ENCODE measurements at regions not wholly inside any gene's neighbourhood (a gene's known extent, or its start where the extent isn't known, plus 50 kb on each side); places are given as distances from the start of the nearest gene placed in this dataset.

GRCh38 chr12:5294274-5295070 is 137.4 kb upstream of the NTF3 start:
- no peaks in the 10 kb centered on the region for H3K36me3 ChIP-seq (ENCODE audit: low read depth, missing control alignments)
- TF ChIP-seq CTCF (IDR thresholded peaks at IDR 0.05) (no peak), POLR2A (IDR thresholded peaks at IDR 0.05) (no peak)
- no peak overlapping the region for H3K27ac ChIP-seq
- intact Hi-C loops (cut with DNase I; ENCODE audit: low total_unique reads), result no loop called here
- no peak for DNase-seq
- H3K9me3 ChIP-seq, result no peaks in the 10 kb centered on the region
- WGBS, 2 donors, result 90 to 94% methylated on average over 10 to 11 of the region's 11 CpGs
- H3K27me3 ChIP-seq, result no peaks in the 10 kb centered on the region
- H3K4me3 ChIP-seq, result no peak overlapping the region
- no peaks in the 10 kb centered on the region for H3K4me1 ChIP-seq

- no peak for DNase-seq
- WGBS, 2 donors, result 89 to 93% methylated on average over 3 of the region's 3 CpGs
- no peak for TF ChIP-seq POLR2A (IDR thresholded peaks at IDR 0.05)
- no peak for TF ChIP-seq CTCF (IDR thresholded peaks at IDR 0.05)
- H3K4me3 ChIP-seq, result no peak overlapping the region
- intact Hi-C loops (cut with DNase I; ENCODE audit: low total_unique reads), result no loop called here
- no peak overlapping the region for H3K27ac ChIP-seq
- no peaks in the 10 kb centered on the region for H3K4me1 ChIP-seq
- no peaks in the 10 kb centered on the region for H3K27me3 ChIP-seq
- H3K9me3 ChIP-seq, result no peaks in the 10 kb centered on the region
- no peaks in the 10 kb centered on the region for H3K36me3 ChIP-seq (ENCODE audit: low read depth, missing control alignments)
These were observed 136.8 kb upstream of the NTF3 start for GRCh38 chr12:5295151-5295550.

GRCh38 chr12:5295996-5296395 is 135.9 kb upstream of the NTF3 start:
- no peak overlapping the region for H3K4me3 ChIP-seq
- intact Hi-C loops (cut with DNase I; ENCODE audit: low total_unique reads), result no loop called here

GRCh38 chr12:5301539-5301938 is 130.4 kb upstream of the NTF3 start:
- intact Hi-C loops (cut with DNase I; ENCODE audit: low total_unique reads), result no loop called here

More at GRCh38 chr12:5295996-5296395, 135.9 kb upstream of the NTF3 start:
- TF ChIP-seq CTCF (IDR thresholded peaks at IDR 0.05), result no peak
- TF ChIP-seq POLR2A (IDR thresholded peaks at IDR 0.05), result no peak
- no peaks in the 10 kb centered on the region for H3K9me3 ChIP-seq
- no peaks in the 10 kb centered on the region for H3K4me1 ChIP-seq
- no peak for DNase-seq
- no peak overlapping the region for H3K27ac ChIP-seq
- no peaks in the 10 kb centered on the region for H3K27me3 ChIP-seq
- 78 to 89% methylated on average over 2 of the region's 2 CpGs for WGBS, 2 donors
- no peaks in the 10 kb centered on the region for H3K36me3 ChIP-seq (ENCODE audit: low read depth, missing control alignments)

More at GRCh38 chr12:5301539-5301938, 130.4 kb upstream of the NTF3 start:
- no peak for DNase-seq
- H3K36me3 ChIP-seq (ENCODE audit: low read depth, missing control alignments), result no peaks in the 10 kb centered on the region
- H3K4me3 ChIP-seq, result no peak overlapping the region
- H3K27me3 ChIP-seq, result no peaks in the 10 kb centered on the region
- H3K27ac ChIP-seq, result no peak overlapping the region
- no peaks in the 10 kb centered on the region for H3K9me3 ChIP-seq
- TF ChIP-seq POLR2A (IDR thresholded peaks at IDR 0.05) (no peak), CTCF (IDR thresholded peaks at IDR 0.05) (no peak)
- no peaks in the 10 kb centered on the region for H3K4me1 ChIP-seq

Measured in testis (tissue), 2 donors.